Common myeloid progenitor, CD34-positive (primary cell): ENCODE measurements at regions not wholly inside any gene's neighbourhood (a gene's known extent, or its start where the extent isn't known, plus 50 kb on each side); places are given as distances from the start of the nearest gene placed in this dataset.

Experiments
- CTCF ChIA-PET: fragments of 350-600 bp; sonication (Branson Sonifier 250); formaldehyde crosslinking; loops from one replicate; lab custom pipeline; 2021; ENCODE audit warnings: antibody characterized with exemption; lab: Charles Lee
- POLR2A ChIA-PET: fragments of 350-600 bp; sonication (Branson Sonifier 250); formaldehyde crosslinking; loops from one replicate; lab custom pipeline; 2021; ENCODE audit warnings: antibody characterized with exemption; lab: Charles Lee
- DNase-seq, 3 donors: peaks; one replicate each; pipeline versions ENCODE4 v3.0.0 to v3.0.0-alpha.2; 2013
- H3K27ac ChIP-seq, 2 experiments: 1 replicate in 1 of 2; 2 replicates in 1 of 2; pipeline ENCODE4 v1.7.0; 2013; ENCODE audit warnings: inconsistent platforms in 2 of 2, low read length in 2 of 2, mild to moderate bottlenecking in 2 of 2, low read depth in 1 of 2, moderate library complexity in 1 of 2; ENCODE audit not compliant: severe bottlenecking in 2 of 2, insufficient read depth in 1 of 2, poor library complexity in 1 of 2
- H3K27me3 ChIP-seq, 5 experiments: replicated peaks in 2 of 5; 1 replicate in 3 of 5; 2 replicates in 2 of 5; pipeline versions ENCODE4 v1.6.1 to v1.7.0; 2013; ENCODE audit warnings: low read length in 4 of 5, mild to moderate bottlenecking in 2 of 5, moderate library complexity in 2 of 5, inconsistent platforms in 1 of 5; ENCODE audit not compliant: insufficient read depth in 5 of 5, control insufficient read depth in 4 of 5
- H3K36me3 ChIP-seq, 4 experiments: 1 replicate in 2 of 4; 2 replicates in 2 of 4; pipeline versions ENCODE4 v1.6.1 to v1.7.0; 2013; ENCODE audit warnings: low read length in 3 of 4, control low read depth in 1 of 4, mild to moderate bottlenecking in 1 of 4; ENCODE audit not compliant: control insufficient read depth in 4 of 4, insufficient read depth in 4 of 4
- H3K4me1 ChIP-seq, 4 experiments: 1 replicate in 3 of 4; 2 replicates in 1 of 4; pipeline versions ENCODE4 v1.6.1 to v1.7.1; 2013; ENCODE audit warnings: low read length in 3 of 4, mild to moderate bottlenecking in 3 of 4, control low read depth in 1 of 4, inconsistent platforms in 1 of 4, moderate library complexity in 1 of 4; ENCODE audit not compliant: control insufficient read depth in 4 of 4, insufficient read depth in 4 of 4; ENCODE audit errors: control extremely low read depth in 1 of 4
- H3K4me3 ChIP-seq, 7 experiments: 1 replicate in 4 of 7; 2 replicates in 3 of 7; pipeline versions ENCODE4 v1.5.1 to v1.7.0; 2013; ENCODE audit warnings: mild to moderate bottlenecking in 7 of 7, low read length in 6 of 7, moderate library complexity in 6 of 7, inconsistent platforms in 2 of 7, low read depth in 2 of 7, control low read depth in 1 of 7; ENCODE audit not compliant: insufficient read depth in 4 of 7, control insufficient read depth in 1 of 7; ENCODE audit errors: extremely low read depth in 1 of 7
- H3K9me3 ChIP-seq, 5 experiments: 1 replicate in 4 of 5; 2 replicates in 1 of 5; pipeline versions ENCODE4 v1.6.1 to v1.7.1; 2013; ENCODE audit warnings: low read length in 4 of 5, mild to moderate bottlenecking in 2 of 5, inconsistent platforms in 1 of 5, low read depth in 1 of 5, moderate library complexity in 1 of 5; ENCODE audit not compliant: control insufficient read depth in 4 of 5, insufficient read depth in 2 of 5; ENCODE audit errors: control extremely low read depth in 1 of 5
- WGBS: methylation state at CpG from one replicate; pipeline ENCODE4 v1.1.5; 2013; ENCODE audit not compliant: insufficient coverage; 5-methylcytosine and 5-hydroxymethylcytosine counted together

- DNase-seq = no peak
- Histone ChIP-seq H3K36me3 (no peaks in the 10 kb centered on the region), H3K9me3 (no peaks in the 10 kb centered on the region), H3K27ac (no peak overlapping the region), H3K27me3 (no peaks in the 10 kb centered on the region), H3K4me3 (no peak overlapping the region), H3K4me1 (no peaks in the 10 kb centered on the region)
- ChIA-PET CTCF (interaction anchor here (0.6 to 1.2 kb wide), 2 partner anchors 10 to 17 kb away, joined by 3 read pairs; no protein-coding TSS in a partner anchor), POLR2A (no interaction called here)
Observed at GRCh38 chr12:23186950-23187349, 562.0 kb downstream of the ETNK1 start.

DNA sequence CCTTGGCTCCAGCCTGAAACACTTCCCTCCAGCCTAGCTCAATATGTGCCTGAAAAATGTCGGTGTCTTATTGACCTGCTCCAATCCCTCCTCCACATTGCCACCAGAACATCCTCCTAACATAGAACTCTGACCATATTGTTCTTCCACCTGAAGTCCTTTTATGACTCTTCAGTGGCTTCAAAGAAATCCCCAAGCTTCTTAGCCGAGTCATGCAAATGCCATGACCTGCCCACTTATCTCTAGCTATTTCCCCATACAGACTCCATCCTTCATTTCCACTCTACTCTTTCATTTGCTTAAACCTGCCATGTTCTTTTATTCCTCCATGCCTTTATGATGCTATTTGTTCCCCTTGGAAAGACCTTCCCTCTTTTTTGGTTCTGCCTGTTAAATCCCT, 568.6 kb downstream of the ETNK1 start:
- Histone ChIP-seq H3K9me3 (no peaks in the 10 kb centered on the region), H3K27ac (no peak overlapping the region), H3K27me3 (no peaks in the 10 kb centered on the region), H3K4me3 (no peak overlapping the region), H3K4me1 (no peaks in the 10 kb centered on the region), H3K36me3 (no peaks in the 10 kb centered on the region)
- WGBS = 100% methylated on average over 2 of the region's 2 CpGs
- ChIA-PET POLR2A (no interaction called here), CTCF (no interaction called here)
- DNase-seq = no peak

- CTCF ChIA-PET = no interaction called here
- DNase-seq = no peak
- Histone ChIP-seq H3K4me3 (no peak overlapping the region), H3K4me1 (no peaks in the 10 kb centered on the region), H3K27ac (no peak overlapping the region), H3K9me3 (peaks cover 0 to 2% (median 0%) of the 10 kb centered on the region in 5 experiments), H3K36me3 (no peaks in the 10 kb centered on the region), H3K27me3 (peaks cover 0 to 2% (median 0%) of the 10 kb centered on the region in 5 experiments)
- POLR2A ChIA-PET = no interaction called here
- WGBS = no CpG with 5 or more reads among the region's 4 CpGs
Observed at GRCh38 chr12:23197266-23197665, 572.3 kb downstream of the ETNK1 start.

- ChIA-PET CTCF (interaction anchor here (1.5 kb wide), 1 partner anchor 10 kb away, joined by 3 read pairs; no protein-coding TSS in a partner anchor), POLR2A (no interaction called here)
- Histone ChIP-seq H3K27me3 (peaks cover 0 to 2% (median 0%) of the 10 kb centered on the region in 5 experiments), H3K4me1 (peaks cover 0 to 2% (median 0%) of the 10 kb centered on the region in 4 experiments), H3K9me3 (peaks cover 0 to 3% (median 2%) of the 10 kb centered on the region in 5 experiments), H3K4me3 (no peak overlapping the region), H3K27ac (no peak overlapping the region), H3K36me3 (no peaks in the 10 kb centered on the region)
- WGBS = 96% methylated on average over 3 of the region's 4 CpGs
- no peak for DNase-seq
Observed at GRCh38 chr12:23202728-23203127, 577.8 kb downstream of the ETNK1 start.

- peak overlapping the region in 1 of 7 experiments; percentile 55 for H3K4me3 ChIP-seq
- ChIA-PET CTCF (interaction anchor here (1.3 to 1.5 kb wide), 5 partner anchors 11 to 1573 kb away, joined by 3 to 5 read pairs (median 4); no protein-coding TSS in a partner anchor), POLR2A (no interaction called here)
- DNase-seq = peak; percentile 53 to 71 (median 70)
- peaks cover 0 to 3% (median 0%) of the 10 kb centered on the region in 5 experiments for H3K9me3 ChIP-seq
- H3K36me3 ChIP-seq = no peaks in the 10 kb centered on the region
- peaks cover 0 to 2% (median 0%) of the 10 kb centered on the region in 4 experiments for H3K4me1 ChIP-seq
- peaks cover 0 to 2% (median 0%) of the 10 kb centered on the region in 5 experiments for H3K27me3 ChIP-seq
- WGBS = 0% methylated on average over 1 of the region's 3 CpGs
- no peak overlapping the region for H3K27ac ChIP-seq
Observed at GRCh38 chr12:23204933-23205778, 580.2 kb downstream of the ETNK1 start.

GRCh38 chr12:23209793-23210192, 584.8 kb downstream of the ETNK1 start:
- no peaks in the 10 kb centered on the region for H3K9me3 ChIP-seq
- no peak overlapping the region for H3K4me3 ChIP-seq
- H3K36me3 ChIP-seq = no peaks in the 10 kb centered on the region
- ChIA-PET CTCF (no interaction called here), POLR2A (no interaction called here)
- no peaks in the 10 kb centered on the region for H3K4me1 ChIP-seq
- no peaks in the 10 kb centered on the region for H3K27me3 ChIP-seq
- WGBS = no CpG with 5 or more reads among the region's 2 CpGs
- no peak overlapping the region for H3K27ac ChIP-seq
- DNase-seq = no peak

DNA sequence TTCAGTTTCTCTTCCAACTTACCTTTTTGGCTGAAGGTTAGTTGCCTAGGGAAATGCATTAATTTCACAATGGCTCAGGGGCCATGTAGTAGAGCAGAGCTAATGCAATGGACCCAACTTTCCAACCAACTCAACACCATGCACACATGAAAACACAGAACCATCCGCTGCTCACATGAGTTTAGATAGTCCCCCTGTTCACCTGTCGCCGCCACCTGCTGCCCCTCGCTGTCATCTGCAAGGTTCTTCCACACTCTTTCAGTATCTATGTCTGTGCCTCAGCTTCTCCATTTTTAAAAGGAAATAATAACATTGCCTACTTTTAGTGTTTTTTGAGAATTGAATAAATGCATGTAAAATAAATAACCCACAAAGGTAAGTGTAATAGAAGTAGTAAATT, 585.6 kb downstream of the ETNK1 start:
- H3K27me3 ChIP-seq = no peaks in the 10 kb centered on the region
- ChIA-PET CTCF (no interaction called here), POLR2A (no interaction called here)
- H3K4me1 ChIP-seq = no peaks in the 10 kb centered on the region
- no peak overlapping the region for H3K4me3 ChIP-seq
- H3K9me3 ChIP-seq = peaks cover 0 to 5% (median under 1%) of the 10 kb centered on the region in 5 experiments
- no peak for DNase-seq
- H3K36me3 ChIP-seq = no peaks in the 10 kb centered on the region
- no peak overlapping the region for H3K27ac ChIP-seq
- 100% methylated on average over 3 of the region's 4 CpGs for WGBS
